Iris pigment epithelial cell (primary cell): ENCODE measurements at regions not wholly inside any gene's neighbourhood (a gene's known extent, or its start where the extent isn't known, plus 50 kb on each side); places are given as distances from the start of the nearest gene placed in this dataset.

Source experiments
- DNase-seq: peaks from one replicate; pipeline ENCODE4 v3.0.0-alpha.2; 2011; ENCODE audit warnings: low read depth

DNA sequence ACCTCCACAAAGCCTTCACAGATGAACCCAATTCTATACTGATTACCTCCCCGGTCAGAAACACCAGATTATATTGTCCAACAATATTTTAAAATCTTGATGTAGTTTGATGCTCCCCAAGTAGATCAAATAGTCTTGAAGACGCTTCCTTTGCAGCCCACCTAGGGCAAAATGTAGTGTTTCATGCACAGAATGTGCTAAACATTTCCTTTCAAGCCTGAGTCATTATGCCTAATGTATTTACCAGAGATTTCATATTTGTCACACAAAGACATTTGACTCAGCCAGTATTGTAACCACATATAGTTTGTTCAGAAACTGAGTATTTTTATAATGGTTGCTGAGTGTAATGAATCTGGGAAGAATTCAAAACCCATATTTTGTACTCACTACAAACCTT lies 1396.8 kb downstream of the LRRC4C start:
- DNase-seq: no peak

- DNase-seq: no peak
Observed at GRCh38 chr11:40061221-40061620, 1398.2 kb downstream of the LRRC4C start.

GRCh38 chr11:40054631-40055030 lies 1404.8 kb downstream of the LRRC4C start:
- no peak for DNase-seq

DNA sequence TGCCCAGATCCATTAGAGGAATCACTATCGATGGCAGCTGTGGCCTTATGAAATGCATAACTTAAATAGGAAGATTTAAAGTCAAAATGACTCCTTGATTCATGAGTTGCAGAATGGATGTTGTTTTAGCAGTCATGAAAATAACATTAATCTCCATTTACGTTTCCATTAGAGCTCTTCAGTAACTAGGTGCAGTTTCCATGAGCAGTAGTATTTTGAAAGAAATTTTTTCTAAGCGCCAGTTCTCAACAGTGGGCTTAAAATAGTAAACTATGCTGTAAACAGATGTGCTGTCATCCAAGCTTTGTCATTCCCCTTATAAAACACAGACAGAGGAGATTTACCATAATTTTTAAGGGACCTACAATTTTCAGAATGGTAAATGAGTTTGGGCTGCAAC lies 1414.1 kb downstream of the LRRC4C start:
- DNase-seq: no peak

DNA sequence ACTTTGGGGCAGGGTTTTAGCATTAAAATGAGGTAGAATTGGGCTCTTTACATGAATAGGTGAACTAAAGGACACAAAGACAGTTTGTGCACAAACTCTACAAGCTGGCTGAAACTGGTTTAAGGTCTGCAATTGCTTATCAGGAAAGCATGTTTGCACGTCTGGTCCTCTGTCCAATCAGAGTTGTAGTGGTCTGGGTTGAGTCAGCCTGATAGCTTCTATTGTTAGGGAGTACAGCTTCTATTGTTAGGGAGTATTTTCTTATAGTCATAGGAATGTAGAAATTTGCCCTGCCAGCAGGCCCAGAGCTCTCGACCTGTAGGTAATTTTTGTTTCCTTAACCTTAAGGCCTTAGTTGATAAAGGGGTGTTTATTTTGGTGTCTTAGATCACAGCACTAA lies 1422.4 kb downstream of the LRRC4C start:
- DNase-seq: no peak

DNA sequence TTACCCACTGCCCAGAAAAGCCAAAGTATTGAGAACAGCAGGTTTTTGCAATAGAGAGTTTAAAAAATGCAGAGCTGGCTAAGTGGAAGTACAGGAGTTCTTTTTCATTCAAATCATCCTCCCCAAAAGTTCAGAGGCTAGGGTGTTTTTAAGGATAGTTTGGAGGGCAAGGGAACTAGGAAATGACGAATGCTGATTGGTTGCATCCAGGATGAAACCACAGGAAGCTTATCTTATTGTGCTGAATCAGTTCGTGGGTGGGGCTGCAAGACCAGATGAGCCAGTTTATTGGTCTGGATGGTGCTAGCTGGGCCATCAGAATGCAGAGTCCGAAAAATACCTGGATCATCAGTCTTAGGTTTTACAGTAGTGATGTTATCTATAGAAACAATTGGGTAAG lies 1427.1 kb downstream of the LRRC4C start:
- DNase-seq: no peak

GRCh38 chr11:40030867-40031266 lies 1428.6 kb downstream of the LRRC4C start:
- no peak for DNase-seq

GRCh38 chr11:40029391-40029790 lies 1430.1 kb downstream of the LRRC4C start:
- DNase-seq: no peak

DNA sequence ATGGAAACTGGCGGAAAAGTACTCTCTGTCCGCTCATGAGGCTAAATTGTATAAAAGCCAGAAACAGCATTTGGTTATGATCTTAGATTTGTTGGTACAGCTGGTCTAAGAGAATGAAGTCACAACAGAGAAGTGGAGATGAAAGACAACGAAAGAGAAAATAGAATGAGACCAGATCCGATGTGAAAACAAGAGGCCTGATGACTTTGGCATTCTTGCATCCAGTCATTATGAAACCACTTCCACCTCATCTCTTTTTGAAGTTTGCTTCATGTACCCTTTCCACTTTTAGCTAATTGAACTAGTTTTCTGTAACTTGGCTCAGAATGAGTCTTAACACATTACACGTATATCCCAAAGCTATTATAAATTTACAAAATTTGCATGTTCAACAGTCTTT lies 1431.7 kb downstream of the LRRC4C start:
- DNase-seq: no peak

DNA sequence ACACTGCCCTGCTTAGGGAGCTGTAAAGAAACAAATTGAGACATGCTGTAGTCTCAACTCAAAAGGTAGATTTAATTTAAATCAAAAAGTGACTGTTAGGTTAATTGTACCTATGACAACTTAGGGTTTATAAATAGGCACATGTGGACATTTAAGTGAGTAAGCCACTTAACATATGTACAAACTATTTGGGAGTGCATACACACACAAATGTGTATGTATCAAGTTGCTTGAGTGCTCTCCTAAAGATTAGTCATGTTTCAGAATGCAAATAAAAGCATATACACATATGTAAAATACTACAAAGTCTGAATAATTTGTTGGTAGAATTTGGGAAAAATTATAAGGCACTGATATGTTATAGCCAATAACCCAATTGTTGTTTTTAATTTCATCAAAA lies 1435.7 kb downstream of the LRRC4C start:
- DNase-seq: no peak

- no peak for DNase-seq
Observed at GRCh38 chr11:40010011-40010410, 1449.4 kb downstream of the LRRC4C start.

GRCh38 chr11:39992551-39992950 lies 1466.9 kb downstream of the LRRC4C start:
- DNase-seq: no peak

- no peak for DNase-seq
Observed at GRCh38 chr11:39990421-39990831, 1469.0 kb downstream of the LRRC4C start.

GRCh38 chr11:39975091-39975490 lies 1484.4 kb downstream of the LRRC4C start:
- DNase-seq: no peak

DNA sequence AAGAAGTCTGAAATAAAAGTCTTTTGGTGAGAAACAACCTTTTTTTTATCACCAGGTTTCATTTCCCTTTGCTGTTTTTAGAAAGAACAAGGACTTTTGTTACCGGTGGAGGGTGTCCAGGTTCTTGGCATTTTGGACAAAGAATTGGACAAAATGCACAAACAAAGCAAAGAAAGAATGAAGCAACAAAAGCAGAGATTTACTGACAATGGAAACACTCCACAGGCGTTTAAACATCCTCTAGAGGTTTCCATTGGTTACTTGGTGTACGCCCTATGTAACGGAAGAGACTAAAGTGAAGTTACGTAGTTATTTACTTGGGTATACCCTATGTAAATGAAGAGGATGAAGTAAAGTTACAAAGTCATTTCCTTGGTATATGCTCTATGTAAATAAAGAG lies 1487.0 kb downstream of the LRRC4C start:
- DNase-seq: no peak

- no peak for DNase-seq
Observed at GRCh38 chr11:39971938-39972337, 1487.5 kb downstream of the LRRC4C start.

DNA sequence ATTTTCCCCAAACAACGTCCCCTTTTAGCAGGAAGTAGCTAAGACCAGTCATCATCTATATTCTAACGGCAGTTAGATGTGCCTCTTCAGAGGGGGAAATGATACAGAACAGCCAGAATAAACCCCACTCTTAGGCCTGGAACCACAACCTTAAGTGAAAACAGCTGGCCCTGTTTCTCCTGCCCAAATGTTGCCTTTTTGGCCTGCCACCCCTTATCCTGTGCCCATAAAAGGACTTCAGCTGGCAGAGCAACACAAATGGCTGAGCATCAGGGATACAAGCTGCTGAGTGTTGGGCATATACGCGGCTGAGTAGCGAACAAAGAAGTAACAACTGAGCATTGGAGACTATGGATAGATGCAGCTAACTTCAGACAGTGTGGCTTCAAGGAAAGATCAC lies 1491.4 kb downstream of the LRRC4C start:
- no peak for DNase-seq

GRCh38 chr11:39965701-39966100 lies 1493.8 kb downstream of the LRRC4C start:
- DNase-seq: no peak

- no peak for DNase-seq
Observed at GRCh38 chr11:39960206-39960605, 1499.2 kb downstream of the LRRC4C start.

GRCh38 chr11:39932966-39933365 lies 1526.5 kb downstream of the LRRC4C start:
- no peak for DNase-seq

GRCh38 chr11:39917256-39917655 lies 1542.2 kb downstream of the LRRC4C start:
- DNase-seq: no peak

DNA sequence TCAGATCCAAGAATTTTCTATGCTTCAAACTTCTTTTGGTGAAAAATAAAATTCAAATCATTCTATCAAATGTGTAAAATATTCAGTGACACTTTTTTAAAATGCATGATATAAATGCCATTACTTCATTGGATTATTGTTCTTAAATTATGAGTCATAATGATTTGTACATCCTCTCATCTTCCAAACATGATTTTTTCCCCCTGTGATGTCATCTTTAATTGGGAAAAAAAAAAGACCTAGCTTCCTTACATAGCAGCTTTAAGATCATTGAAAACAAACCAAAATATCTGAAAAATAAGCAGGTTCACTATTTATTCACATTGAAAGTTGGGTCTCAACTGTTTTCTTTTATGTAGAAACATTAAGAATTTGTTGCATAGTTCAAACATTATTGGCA lies 1549.4 kb downstream of the LRRC4C start:
- no peak for DNase-seq

GRCh38 chr11:39860931-39861330 lies 1598.5 kb downstream of the LRRC4C start:
- DNase-seq: no peak

- no peak for DNase-seq
Observed at GRCh38 chr11:39817241-39817640, 1642.2 kb downstream of the LRRC4C start.

GRCh38 chr11:39810358-39810757 lies 1649.1 kb downstream of the LRRC4C start:
- no peak for DNase-seq
